HG03066 (cell line): ENCODE measurements at regions not wholly inside any gene's neighbourhood (a gene's known extent, or its start where the extent isn't known, plus 50 kb on each side); places are given as distances from the start of the nearest gene placed in this dataset.
A peak's percentile ranks its signal among the peaks of the same experiment; 100 is the strongest.

ENCODE experiments used
- ATAC-seq: cut with Tn5 transposase; IDR thresholded peaks from one replicate; pipeline ENCODE4 v1.9.1; 2021; ENCODE audit warnings: low read depth; ENCODE audit not compliant: unreplicated experiment

DNA sequence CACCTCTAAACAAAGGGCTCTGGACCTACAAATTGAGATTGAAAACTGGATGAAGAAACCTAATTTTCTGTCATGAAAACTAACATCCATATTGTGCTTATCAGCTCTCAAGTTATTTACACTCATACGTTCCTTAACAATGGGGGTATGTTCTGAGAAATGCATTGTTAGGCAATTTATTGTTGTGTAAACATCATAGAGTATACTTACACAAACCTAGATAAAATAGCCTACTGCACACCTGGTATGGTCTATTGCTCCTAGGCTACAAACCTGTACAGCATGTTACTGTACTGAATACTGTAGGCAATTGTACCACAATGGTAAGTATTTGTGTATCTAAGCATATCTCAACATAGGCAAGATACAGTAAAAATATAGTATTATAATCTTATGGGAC lies 191.4 kb downstream of the TM2D1 start:
- no peak for ATAC-seq

DNA sequence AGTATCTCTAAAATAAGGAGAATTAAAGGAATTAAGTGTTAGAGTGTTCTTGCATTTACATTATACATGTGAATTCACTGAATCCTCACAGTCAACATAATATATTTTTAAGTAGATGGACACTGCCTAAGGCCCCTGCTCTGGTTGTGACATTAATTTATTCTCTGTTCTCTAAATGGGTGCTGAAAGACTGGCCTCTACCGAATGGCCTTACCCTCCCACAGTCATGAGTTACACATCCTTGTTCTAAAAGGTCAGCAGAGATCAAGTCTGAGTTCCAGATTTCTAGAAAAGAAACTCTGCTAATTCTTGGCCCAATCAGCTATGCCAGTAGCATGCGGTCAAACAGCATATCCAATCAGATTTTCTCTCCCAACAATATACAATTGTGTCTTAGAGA lies 193.2 kb downstream of the TM2D1 start:
- no peak for ATAC-seq

GRCh38 chr1:61523893-61524605 lies 200.9 kb downstream of the TM2D1 start:
- no peak for ATAC-seq

DNA sequence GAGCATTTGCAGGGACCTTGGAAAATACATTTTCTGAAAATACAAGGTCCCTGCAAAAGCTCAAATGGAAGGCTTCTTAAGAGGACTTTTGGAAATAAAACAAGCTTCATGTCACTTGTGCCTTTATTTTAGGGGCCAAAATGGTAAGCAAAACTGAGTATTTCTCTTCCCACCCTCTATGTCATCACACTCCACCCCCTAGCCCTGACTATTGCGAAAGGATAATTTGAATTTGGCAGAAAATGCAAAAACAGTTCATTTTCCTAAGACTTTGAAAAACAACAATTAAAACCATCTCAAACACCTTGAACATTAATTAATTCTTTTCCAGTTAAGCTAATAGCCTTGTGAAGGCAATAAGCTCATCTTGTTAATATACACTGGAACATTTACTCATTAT lies 201.7 kb downstream of the TM2D1 start:
- no peak for ATAC-seq

- no peak for ATAC-seq
Observed at GRCh38 chr1:61520401-61520800, 204.5 kb downstream of the TM2D1 start.

GRCh38 chr1:61519631-61520030 lies 205.3 kb downstream of the TM2D1 start:
- ATAC-seq, result no peak

DNA sequence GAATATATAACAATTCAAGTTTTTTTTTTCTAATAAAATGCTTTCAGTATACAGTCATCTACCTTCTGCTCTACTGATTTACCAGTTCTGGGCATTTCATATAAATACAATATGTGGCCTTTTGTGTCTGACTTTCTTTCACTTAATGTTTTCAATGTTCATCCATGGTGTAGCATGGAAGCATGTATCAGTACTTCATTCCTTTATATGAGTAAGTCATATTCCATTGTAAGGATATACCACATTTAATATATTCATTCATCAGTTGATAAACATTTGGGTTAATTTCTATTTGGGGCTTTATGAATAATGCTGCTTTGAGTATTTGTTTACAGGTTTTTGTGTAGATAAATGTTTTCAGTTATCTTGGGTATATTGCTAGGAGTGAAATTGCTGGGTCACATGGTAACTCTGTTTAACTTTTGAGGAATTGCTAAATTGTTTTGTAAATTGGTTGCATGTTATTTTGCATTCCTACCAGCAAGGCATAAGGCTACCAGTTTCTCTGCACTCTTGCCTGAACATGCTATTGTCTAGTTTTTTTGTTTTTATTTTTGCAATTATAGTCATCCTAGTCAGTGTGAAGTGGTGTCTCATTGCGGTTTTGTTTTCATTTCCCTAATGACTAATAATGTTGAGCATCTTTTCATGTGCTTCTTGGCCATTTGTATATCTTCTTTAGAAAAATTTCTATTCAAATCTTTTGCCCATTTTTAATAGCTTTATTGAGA lies 206.1 kb downstream of the TM2D1 start:
- ATAC-seq, result peak; percentile 79

DNA sequence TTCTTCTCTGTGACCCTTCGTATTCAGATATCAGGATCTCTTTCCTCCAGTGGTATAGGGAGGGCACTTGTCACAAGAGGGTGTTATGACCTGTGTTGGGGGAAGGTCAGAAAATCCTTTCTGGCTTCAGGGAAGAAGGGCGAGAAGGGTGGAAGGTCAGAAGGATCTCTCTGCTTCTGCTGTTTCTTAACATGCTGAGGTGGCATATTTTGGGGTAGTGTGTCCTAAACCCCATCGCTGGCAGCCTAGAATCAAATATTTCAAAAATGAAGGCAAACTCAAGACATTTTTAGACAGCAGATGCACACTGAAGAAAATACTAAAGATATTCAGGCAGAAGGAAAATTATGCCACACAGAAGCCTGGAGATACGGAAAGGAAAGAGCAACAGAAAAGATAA lies 207.6 kb downstream of the TM2D1 start:
- no peak for ATAC-seq

DNA sequence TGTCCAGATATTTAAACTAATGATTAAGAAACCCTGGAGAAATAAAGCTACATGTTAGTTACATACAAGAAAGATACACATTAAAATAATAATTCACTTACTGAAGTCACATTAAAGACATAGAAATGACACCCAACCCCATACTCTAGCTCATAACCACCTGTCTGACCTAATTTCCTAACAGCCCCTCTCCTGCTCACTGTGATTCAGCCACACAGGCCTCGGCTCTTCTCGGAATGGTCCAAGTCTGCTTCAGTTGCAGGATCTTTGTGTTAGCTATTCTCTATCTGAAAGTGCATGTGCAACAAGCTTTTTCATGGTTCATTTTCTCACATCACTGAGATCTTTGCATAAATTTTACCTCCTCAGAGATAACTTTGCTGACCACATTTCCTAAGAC lies 209.8 kb downstream of the TM2D1 start:
- ATAC-seq, result no peak
